ENCODE measurements at regions not wholly inside any gene's neighbourhood (a gene's known extent, or its start where the extent isn't known, plus 50 kb on each side); places are given as distances from the start of the nearest gene placed in this dataset.

GRCh38 chr5:67255881-67256280 is 59.3 kb upstream of the CD180 start (continued):
- no peak for TF ChIP-seq USF2 (IDR thresholded peaks at IDR 0.05; ENCODE audit: borderline replicate concordance, low read depth, low read length)
- no peak for TF ChIP-seq ZNF24 (IDR thresholded peaks at IDR 0.05)
- TF ChIP-seq IRF5 (IDR thresholded peaks at IDR 0.05; ENCODE audit: borderline replicate concordance): no peak
- TF ChIP-seq TBL1XR1 (IDR thresholded peaks at IDR 0.05; ENCODE audit: low read depth, low read length): no peak
- TF ChIP-seq IKZF2 (IDR thresholded peaks at IDR 0.05): no peak
- no peak for TF ChIP-seq SMAD5 (IDR thresholded peaks at IDR 0.05; ENCODE audit: low read depth)

- no peak for FAIRE-seq
Observed at GRCh38 chr5:67253911-67254310, 57.3 kb upstream of the CD180 start.

More at GRCh38 chr5:67253911-67254310, 57.3 kb upstream of the CD180 start:
- in situ Hi-C loops (cut with MboI) (no loop called here), intact Hi-C loops (cut with micrococcal nuclease; ENCODE audit: unreplicated experiment) (no loop called here)
- Histone ChIP-seq H3K79me2 (ENCODE audit: control insufficient read depth, insufficient read depth, low read length) (no peaks in the 10 kb centered on the region), H3K4me2 (ENCODE audit: control insufficient read depth, insufficient read depth) (no peak overlapping the region), H3K27ac (ENCODE audit: control insufficient read depth, insufficient read depth) (no peak overlapping the region), H3K9me3 (replicated peaks; ENCODE audit: control insufficient read depth, insufficient read depth, low read length) (no peaks in the 10 kb centered on the region), H3K4me1 (ENCODE audit: control insufficient read depth, insufficient read depth, low read length) (no peaks in the 10 kb centered on the region), H3K4me3 (no peak overlapping the region), H3K27me3 (replicated peaks in 1 of 2; ENCODE audit: control insufficient read depth in 2 of 2, insufficient read depth in 2 of 2, low read length in 1 of 2) (no peaks in the 10 kb centered on the region), H2AFZ (ENCODE audit: control insufficient read depth, low read depth, low read length) (no peak overlapping the region), H4K20me1 (ENCODE audit: control insufficient read depth, insufficient read depth) (no peaks in the 10 kb centered on the region), H3K36me3 (ENCODE audit: control insufficient read depth in 2 of 2, insufficient read depth in 2 of 2, low read length in 1 of 2) (no peaks in the 10 kb centered on the region), H3K9ac (ENCODE audit: control insufficient read depth, insufficient read depth, low read length) (no peak overlapping the region)
- ATAC-seq (no peak), DNase-seq (ENCODE audit: low read depth, low spot score) (no peak)
- ChIA-PET CTCF (interaction anchor here (0.6 kb wide), 1 partner anchor 1000 kb away, joined by 4 read pairs; no protein-coding TSS in a partner anchor), RAD21 (ENCODE audit: unreplicated experiment) (no interaction called here), SMC1A (ENCODE audit: uncharacterized antibody, unreplicated experiment) (no interaction called here), POLR2A (no interaction called here)
- no TSS peak for BruUV-seq (replicated peaks)
- WGBS (ENCODE audit: insufficient coverage, insufficient replicate concordance, low lambda C conversion rate, missing lambda C conversion rate): 47% methylated on average over 2 of the region's 2 CpGs
- TF ChIP-seq NBN (IDR thresholded peaks at IDR 0.05) (no peak), MTA2 (IDR thresholded peaks at IDR 0.05; ENCODE audit: low read depth) (no peak), ZNF274 (IDR thresholded peaks at IDR 0.05; ENCODE audit: insufficient read depth, insufficient read length) (no peak)
